ENCODE measurements at regions not wholly inside any gene's neighbourhood (a gene's known extent, or its start where the extent isn't known, plus 50 kb on each side); places are given as distances from the start of the nearest gene placed in this dataset.
A peak's percentile ranks its signal among the peaks of the same experiment; 100 is the strongest.

DNA sequence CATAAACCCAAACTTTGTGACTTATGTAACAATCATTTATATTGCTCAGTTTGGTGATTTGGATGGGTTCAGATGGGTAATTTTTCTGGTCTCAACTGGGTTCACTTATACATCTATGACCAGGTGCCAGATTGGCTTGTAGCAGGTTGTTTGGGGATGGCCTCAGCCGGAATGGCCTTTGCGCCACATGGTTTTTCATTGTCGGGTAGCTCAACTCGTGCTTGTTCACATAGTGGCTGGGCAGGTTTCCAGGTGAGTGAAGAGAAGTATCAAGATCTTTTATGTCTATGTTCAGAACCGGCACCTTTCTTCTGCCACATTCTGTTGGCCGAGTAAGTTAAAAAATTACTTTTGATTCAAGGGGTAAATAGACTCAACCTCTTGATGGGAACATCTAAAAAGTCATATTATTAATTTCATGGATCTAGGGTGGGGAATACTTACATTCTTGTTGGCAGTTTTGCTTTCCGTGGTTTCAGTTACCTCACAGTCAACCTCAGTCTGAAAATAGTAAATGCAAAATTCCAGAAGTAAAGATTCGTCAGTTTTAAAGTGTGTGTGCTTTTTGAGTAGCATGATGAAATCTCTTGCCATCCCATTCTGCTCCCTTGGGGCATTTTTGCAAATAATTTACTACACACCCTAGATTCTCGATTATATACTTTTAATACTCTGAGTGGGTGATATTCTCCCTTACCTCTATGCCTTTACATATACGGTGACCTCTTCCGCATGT, 745.7 kb upstream of the CCDC54 start:
- no peaks in the 10 kb centered on the region for H3K36me3 ChIP-seq (replicated peaks in 1 of 2; ENCODE audit: control insufficient read depth in 1 of 2, insufficient read depth in 2 of 2, low read length in 1 of 2)
- H3K4me2 ChIP-seq: no peak overlapping the region
- peaks cover 2 to 22% of the 10 kb centered on the region in 2 experiments; a peak in 2 of 4 replicates for H3K4me1 ChIP-seq (ENCODE audit: control insufficient read depth in 1 of 2, insufficient read depth in 2 of 2, low read depth in 1 of 2, low read length in 1 of 2)
- CTCF ChIA-PET: no interaction called here
- no peak overlapping the region for H3K27ac ChIP-seq (ENCODE audit: low read depth in 2 of 2, low read length in 1 of 2)
- TF ChIP-seq RXRA (IDR thresholded peaks at IDR 0.05; ENCODE audit: borderline replicate concordance, low read depth) (no peak), FOXM1 (IDR thresholded peaks at IDR 0.05; ENCODE audit: low read depth) (no peak), TEAD4 (IDR thresholded peaks at IDR 0.05; ENCODE audit: borderline replicate concordance, insufficient read depth) (no peak), CHD2 (IDR thresholded peaks at IDR 0.05; ENCODE audit: low read length, partially characterized antibody) (no peak), RFX5 (IDR thresholded peaks at IDR 0.05; ENCODE audit: low read length) (no peak), FOXJ3 (CRISPR knock-in tag; IDR thresholded peaks at IDR 0.05) (no peak)
- TF ChIP-seq, protein P1, sequence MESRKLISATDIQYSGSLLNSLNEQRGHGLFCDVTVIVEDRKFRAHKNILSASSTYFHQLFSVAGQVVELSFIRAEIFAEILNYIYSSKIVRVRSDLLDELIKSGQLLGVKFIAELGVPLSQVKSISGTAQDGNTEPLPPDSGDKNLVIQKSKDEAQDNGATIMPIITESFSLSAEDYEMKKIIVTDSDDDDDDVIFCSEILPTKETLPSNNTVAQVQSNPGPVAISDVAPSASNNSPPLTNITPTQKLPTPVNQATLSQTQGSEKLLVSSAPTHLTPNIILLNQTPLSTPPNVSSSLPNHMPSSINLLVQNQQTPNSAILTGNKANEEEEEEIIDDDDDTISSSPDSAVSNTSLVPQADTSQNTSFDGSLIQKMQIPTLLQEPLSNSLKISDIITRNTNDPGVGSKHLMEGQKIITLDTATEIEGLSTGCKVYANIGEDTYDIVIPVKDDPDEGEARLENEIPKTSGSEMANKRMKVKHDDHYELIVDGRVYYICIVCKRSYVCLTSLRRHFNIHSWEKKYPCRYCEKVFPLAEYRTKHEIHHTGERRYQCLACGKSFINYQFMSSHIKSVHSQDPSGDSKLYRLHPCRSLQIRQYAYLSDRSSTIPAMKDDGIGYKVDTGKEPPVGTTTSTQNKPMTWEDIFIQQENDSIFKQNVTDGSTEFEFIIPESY (IDR thresholded peaks at IDR 0.05; ENCODE audit: borderline replicate concordance, low read depth): no peak
- H3K9ac ChIP-seq: no peak overlapping the region
- H3K9me3 ChIP-seq: no peaks in the 10 kb centered on the region
- H3K79me2 ChIP-seq (ENCODE audit: insufficient read depth): no peaks in the 10 kb centered on the region
- H3K27me3 ChIP-seq (ENCODE audit: insufficient read depth): no peaks in the 10 kb centered on the region
- WGBS (ENCODE audit: low lambda C conversion rate): 88% methylated on average over 11 of the region's 11 CpGs
- no peaks in the 10 kb centered on the region for H4K20me1 ChIP-seq (ENCODE audit: insufficient read depth)
- no peak for DNase-seq
- peaks cover 4% of the 10 kb centered on the region for H3F3A ChIP-seq (replicated peaks; ENCODE audit: insufficient read depth)
- no peaks in the 10 kb centered on the region for H3K9me2 ChIP-seq
- POLR2A ChIA-PET: no interaction called here
- H3K4me3 ChIP-seq (ENCODE audit: low read depth in 2 of 2, low read length in 1 of 2): no peak overlapping the region
- no peak overlapping the region for H2AFZ ChIP-seq (ENCODE audit: low read depth)

DNA sequence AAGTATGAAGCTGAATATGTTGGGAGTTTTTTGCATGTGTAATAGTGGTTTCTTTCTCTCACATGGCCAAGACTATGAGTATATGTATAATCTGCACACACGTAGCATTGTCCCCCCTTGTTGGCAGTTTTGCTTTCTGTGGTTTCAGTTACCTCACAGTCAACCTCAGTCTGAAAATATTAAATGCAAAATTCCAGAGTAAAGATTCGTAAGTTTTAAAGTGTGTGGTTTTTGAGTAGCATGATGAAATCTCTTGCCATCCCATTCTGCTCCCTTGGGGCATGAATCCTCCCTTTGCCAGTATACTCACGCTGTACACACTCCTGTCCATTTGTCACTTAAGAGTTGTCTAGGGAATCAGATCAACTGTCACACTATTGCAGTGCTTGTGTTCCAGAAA, 742.0 kb upstream of the CCDC54 start:
- Histone ChIP-seq H3K4me1 (ENCODE audit: control insufficient read depth in 1 of 2, insufficient read depth in 2 of 2, low read depth in 1 of 2, low read length in 1 of 2) (peaks cover 0 to 7% of the 10 kb centered on the region in 2 experiments; a peak in 1 of 4 replicates), H3K4me2 (no peak overlapping the region), H3K9me2 (no peaks in the 10 kb centered on the region), H4K20me1 (ENCODE audit: insufficient read depth) (no peaks in the 10 kb centered on the region), H3K27me3 (ENCODE audit: insufficient read depth) (no peaks in the 10 kb centered on the region), H3K79me2 (ENCODE audit: insufficient read depth) (no peaks in the 10 kb centered on the region), H3F3A (replicated peaks; ENCODE audit: insufficient read depth) (peaks cover 4% of the 10 kb centered on the region), H3K36me3 (replicated peaks in 1 of 2; ENCODE audit: control insufficient read depth in 1 of 2, insufficient read depth in 2 of 2, low read length in 1 of 2) (no peaks in the 10 kb centered on the region), H3K4me3 (ENCODE audit: low read depth in 2 of 2, low read length in 1 of 2) (no peak overlapping the region), H3K9ac (no peak overlapping the region), H2AFZ (ENCODE audit: low read depth) (no peak overlapping the region), H3K9me3 (no peaks in the 10 kb centered on the region), H3K27ac (ENCODE audit: low read depth in 2 of 2, low read length in 1 of 2) (peak overlapping the region in 1 of 2 experiments; percentile 44; a peak in 2 of 4 replicates)
- TF ChIP-seq EP300 (IDR thresholded peaks at IDR 0.05; ENCODE audit: borderline replicate concordance in 1 of 2, low read depth in 1 of 2, low read length in 1 of 2) (peak in 1 of 2 experiments; percentile 47; a peak in 1 of 4 replicates), JUND (IDR thresholded peaks at IDR 0.05) (0 out of 2 replicates have a peak, but pooled peaks have one; percentile 27), MEF2A (IDR thresholded peaks at IDR 0.05; ENCODE audit: borderline replicate concordance, low read depth) (no peak), RCOR1 (IDR thresholded peaks at IDR 0.05; ENCODE audit: low read length) (no peak)
- POLR2A ChIA-PET: no interaction called here
- CTCF ChIA-PET: no interaction called here
- WGBS (ENCODE audit: low lambda C conversion rate): 54% methylated on average over 3 of the region's 3 CpGs
- no peak for DNase-seq

All from SK-N-SH (cell line).